ENCODE measurements at regions not wholly inside any gene's neighbourhood (a gene's known extent, or its start where the extent isn't known, plus 50 kb on each side); places are given as distances from the start of the nearest gene placed in this dataset.

- no peaks in the 10 kb centered on the region for H3F3A ChIP-seq (ENCODE audit: insufficient read depth, low read length, poor library complexity, severe bottlenecking)
- H3K9me3 ChIP-seq (ENCODE audit: low read length): no peaks in the 10 kb centered on the region
These were observed 836.1 kb downstream of the GALC start for GRCh38 chr14:87156878-87157277.

GRCh38 chr14:87155856-87156488, 837.0 kb downstream of the GALC start:
- H3K27ac ChIP-seq (ENCODE audit: low read length): no peak overlapping the region
- no peaks in the 10 kb centered on the region for H3F3A ChIP-seq (ENCODE audit: insufficient read depth, low read length, poor library complexity, severe bottlenecking)
- H3K36me3 ChIP-seq (ENCODE audit: insufficient read depth, low read length): no peaks in the 10 kb centered on the region
- H3K9ac ChIP-seq (ENCODE audit: low read length): no peak overlapping the region
- no peaks in the 10 kb centered on the region for H3K9me3 ChIP-seq (ENCODE audit: low read length)
- no peaks in the 10 kb centered on the region for H3K9me2 ChIP-seq (ENCODE audit: insufficient read depth, low read length)
- no peak overlapping the region for H3K4me3 ChIP-seq (ENCODE audit: low read length)
- no peak overlapping the region for H2AFZ ChIP-seq (ENCODE audit: low read depth, low read length)
- no peaks in the 10 kb centered on the region for H4K20me1 ChIP-seq (ENCODE audit: insufficient read depth)
- H3K4me2 ChIP-seq (ENCODE audit: low read length): no peak overlapping the region
- H3K79me2 ChIP-seq (replicated peaks; ENCODE audit: insufficient read depth, low read length): no peaks in the 10 kb centered on the region
- H3K27me3 ChIP-seq (ENCODE audit: insufficient read depth, low read depth, low read length): peaks cover 6% of the 10 kb centered on the region
- TF ChIP-seq SMC3 (conservative IDR thresholded peaks at IDR 0.05; ENCODE audit: poor library complexity) (no peak), EP300 (conservative IDR thresholded peaks at IDR 0.05; ENCODE audit: poor library complexity, severe bottlenecking) (no peak), RAD21 (conservative IDR thresholded peaks at IDR 0.05) (no peak), EZH2 (IDR thresholded peaks at IDR 0.05; ENCODE audit: borderline replicate concordance, insufficient read depth, low read length, poor library complexity, severe bottlenecking) (no peak), POLR2AphosphoS5 (IDR thresholded peaks at IDR 0.05) (no peak), TAF1 (IDR thresholded peaks at IDR 0.05; ENCODE audit: low read depth) (no peak), REST (IDR thresholded peaks at IDR 0.05; ENCODE audit: borderline replicate concordance) (no peak)

More at GRCh38 chr14:87156878-87157277, 836.1 kb downstream of the GALC start:
- Histone ChIP-seq H3K27me3 (ENCODE audit: insufficient read depth, low read depth, low read length) (peaks cover 6% of the 10 kb centered on the region), H3K4me3 (ENCODE audit: low read length) (no peak overlapping the region), H2AFZ (ENCODE audit: low read depth, low read length) (no peak overlapping the region), H4K20me1 (ENCODE audit: insufficient read depth) (no peaks in the 10 kb centered on the region), H3K4me2 (ENCODE audit: low read length) (no peak overlapping the region), H3K79me2 (replicated peaks; ENCODE audit: insufficient read depth, low read length) (no peaks in the 10 kb centered on the region), H3K9me2 (ENCODE audit: insufficient read depth, low read length) (no peaks in the 10 kb centered on the region), H3K36me3 (ENCODE audit: insufficient read depth, low read length) (no peaks in the 10 kb centered on the region), H3K27ac (ENCODE audit: low read length) (no peak overlapping the region), H3K9ac (ENCODE audit: low read length) (no peak overlapping the region)
- TF ChIP-seq MXI1 (conservative IDR thresholded peaks at IDR 0.05; ENCODE audit: poor library complexity, severe bottlenecking) (no peak), EP300 (conservative IDR thresholded peaks at IDR 0.05; ENCODE audit: poor library complexity, severe bottlenecking) (no peak), EZH2 (IDR thresholded peaks at IDR 0.05; ENCODE audit: borderline replicate concordance, insufficient read depth, low read length, poor library complexity, severe bottlenecking) (no peak), SMC3 (conservative IDR thresholded peaks at IDR 0.05; ENCODE audit: poor library complexity) (no peak), REST (IDR thresholded peaks at IDR 0.05; ENCODE audit: borderline replicate concordance) (no peak), CTCF (IDR thresholded peaks at IDR 0.05; ENCODE audit: poor library complexity, severe bottlenecking) (no peak), TAF1 (IDR thresholded peaks at IDR 0.05; ENCODE audit: low read depth) (no peak), POLR2AphosphoS5 (IDR thresholded peaks at IDR 0.05) (no peak), RAD21 (conservative IDR thresholded peaks at IDR 0.05) (no peak)
